Astrocyte (in vitro differentiated cells and primary cell): ENCODE measurements at regions not wholly inside any gene's neighbourhood (a gene's known extent, or its start where the extent isn't known, plus 50 kb on each side); places are given as distances from the start of the nearest gene placed in this dataset.

Experiments used
- CTCF ChIP-seq: IDR thresholded peaks from 2 replicates; pipeline ENCODE4 v1.5.1; 2011; ENCODE audit warnings: low read depth, mild to moderate bottlenecking, inconsistent platforms, low read length, moderate library complexity; ENCODE audit not compliant: insufficient read depth
- EZH2 ChIP-seq: IDR thresholded peaks from 2 replicates; pipeline ENCODE4 v1.6.1; 2012; ENCODE audit warnings: mild to moderate bottlenecking, low read length, inconsistent platforms; ENCODE audit not compliant: insufficient read depth

DNA sequence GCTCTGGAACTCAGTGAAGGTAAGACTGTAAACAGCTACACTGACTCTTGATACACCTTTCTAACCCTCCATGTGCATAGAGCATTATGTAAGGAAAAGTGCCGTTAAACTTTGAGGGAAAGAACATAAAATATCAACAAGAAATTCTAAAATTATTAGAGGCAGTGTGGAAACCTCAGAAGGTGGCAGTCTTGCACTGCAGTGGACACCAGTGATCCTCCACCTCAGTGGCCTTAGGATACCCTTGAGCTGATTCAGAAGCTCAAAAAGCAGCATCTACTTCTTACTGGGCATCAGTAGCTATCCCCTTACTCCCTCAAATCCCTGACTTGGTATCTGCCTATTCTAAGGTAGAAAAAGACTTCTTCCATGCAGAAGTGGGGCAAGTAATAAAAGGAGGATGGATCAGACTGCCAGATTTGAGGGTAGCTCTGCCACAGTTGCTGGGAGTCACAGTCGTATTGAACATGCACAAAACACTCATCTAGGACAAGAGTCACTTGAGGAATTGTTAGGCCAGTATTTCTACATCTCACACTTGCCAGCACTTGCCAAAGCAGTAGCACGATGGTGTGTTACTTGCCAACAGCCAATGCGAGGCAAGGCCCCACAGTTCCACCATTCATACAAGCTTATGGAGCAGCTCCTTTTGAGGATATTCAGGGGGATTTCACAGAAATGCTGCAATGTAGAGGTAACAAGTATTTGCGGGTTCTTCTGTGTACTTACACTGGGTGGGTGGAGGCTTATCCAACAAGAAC is 529.4 kb upstream of the TSPY4 start:
- no peak for TF ChIP-seq CTCF
- no peak for TF ChIP-seq EZH2
